ENCODE measurements at regions not wholly inside any gene's neighbourhood (a gene's known extent, or its start where the extent isn't known, plus 50 kb on each side); places are given as distances from the start of the nearest gene placed in this dataset.

DNA sequence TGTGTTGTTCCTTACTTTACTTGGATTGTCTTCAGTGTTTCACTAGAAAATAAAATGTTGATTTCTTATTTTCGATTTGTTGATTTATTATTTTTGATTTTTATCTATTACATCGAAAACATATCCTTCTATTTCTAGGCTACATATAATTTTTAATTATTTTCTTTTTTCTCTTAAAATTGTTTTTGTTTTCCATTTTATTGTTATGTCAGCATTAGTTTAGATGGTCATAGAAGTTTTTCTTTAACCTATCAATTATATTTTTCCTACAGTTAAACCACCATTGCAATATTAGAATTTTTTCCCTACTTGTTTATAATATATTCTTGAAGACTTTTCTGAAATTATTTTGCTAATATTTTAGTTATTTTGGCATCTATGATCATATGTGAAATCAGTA is 1685.1 kb downstream of the RPA4 start:
- no peak overlapping the region for H3K4me3 ChIP-seq (replicated peaks in 1 of 2; ENCODE audit: low read depth in 1 of 2, low read length in 2 of 2)
- no peak overlapping the region for H2AFZ ChIP-seq (ENCODE audit: low read depth, low read length, poor library complexity, severe bottlenecking)
- H3K4me1 ChIP-seq (ENCODE audit: control insufficient read depth in 1 of 2, insufficient read depth in 2 of 2, low read length in 2 of 2), result no peaks in the 10 kb centered on the region
- no peak overlapping the region for H3K4me2 ChIP-seq (ENCODE audit: low read length)
- intact Hi-C loops (cut with micrococcal nuclease), result no loop called here
- ATAC-seq (no peak), DNase-seq (ENCODE audit: low read depth, low spot score) (no peak)
- no peaks in the 10 kb centered on the region for H3K27me3 ChIP-seq (ENCODE audit: insufficient read depth, low read length)
- H3K9me2 ChIP-seq (ENCODE audit: insufficient read depth), result no peaks in the 10 kb centered on the region
- BruUV-seq (replicated peaks), result no TSS peak
- no peak overlapping the region for H3K27ac ChIP-seq (ENCODE audit: low read depth, low read length)
- H3K79me2 ChIP-seq (ENCODE audit: insufficient read depth, low read length), result no peaks in the 10 kb centered on the region
- CTCF ChIA-PET, result no interaction called here
- no peaks in the 10 kb centered on the region for H3K36me3 ChIP-seq (ENCODE audit: control insufficient read depth in 1 of 2, insufficient read depth in 2 of 2, low read length in 2 of 2)
- no peaks in the 10 kb centered on the region for H3K9me3 ChIP-seq (ENCODE audit: control insufficient read depth in 1 of 2, insufficient read depth in 1 of 2, low read depth in 1 of 2, low read length in 2 of 2)
- POLR2A ChIA-PET, result no interaction called here
- no peak for TF ChIP-seq SIN3A (IDR thresholded peaks at IDR 0.05; ENCODE audit: low read depth)
- no peak for TF ChIP-seq SP1 (IDR thresholded peaks at IDR 0.05; ENCODE audit: low read depth)
- TF ChIP-seq, protein P1, sequence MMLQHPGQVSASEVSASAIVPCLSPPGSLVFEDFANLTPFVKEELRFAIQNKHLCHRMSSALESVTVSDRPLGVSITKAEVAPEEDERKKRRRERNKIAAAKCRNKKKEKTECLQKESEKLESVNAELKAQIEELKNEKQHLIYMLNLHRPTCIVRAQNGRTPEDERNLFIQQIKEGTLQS (IDR thresholded peaks at IDR 0.05), result no peak
- no peak for TF ChIP-seq SRF (IDR thresholded peaks at IDR 0.05; ENCODE audit: low read depth)
- TF ChIP-seq POLR2A (IDR thresholded peaks at IDR 0.05; ENCODE audit: borderline replicate concordance, extremely low read depth, insufficient read depth, insufficient read length), result no peak
- TF ChIP-seq, protein P2, sequence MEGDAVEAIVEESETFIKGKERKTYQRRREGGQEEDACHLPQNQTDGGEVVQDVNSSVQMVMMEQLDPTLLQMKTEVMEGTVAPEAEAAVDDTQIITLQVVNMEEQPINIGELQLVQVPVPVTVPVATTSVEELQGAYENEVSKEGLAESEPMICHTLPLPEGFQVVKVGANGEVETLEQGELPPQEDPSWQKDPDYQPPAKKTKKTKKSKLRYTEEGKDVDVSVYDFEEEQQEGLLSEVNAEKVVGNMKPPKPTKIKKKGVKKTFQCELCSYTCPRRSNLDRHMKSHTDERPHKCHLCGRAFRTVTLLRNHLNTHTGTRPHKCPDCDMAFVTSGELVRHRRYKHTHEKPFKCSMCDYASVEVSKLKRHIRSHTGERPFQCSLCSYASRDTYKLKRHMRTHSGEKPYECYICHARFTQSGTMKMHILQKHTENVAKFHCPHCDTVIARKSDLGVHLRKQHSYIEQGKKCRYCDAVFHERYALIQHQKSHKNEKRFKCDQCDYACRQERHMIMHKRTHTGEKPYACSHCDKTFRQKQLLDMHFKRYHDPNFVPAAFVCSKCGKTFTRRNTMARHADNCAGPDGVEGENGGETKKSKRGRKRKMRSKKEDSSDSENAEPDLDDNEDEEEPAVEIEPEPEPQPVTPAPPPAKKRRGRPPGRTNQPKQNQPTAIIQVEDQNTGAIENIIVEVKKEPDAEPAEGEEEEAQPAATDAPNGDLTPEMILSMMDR (IDR thresholded peaks at IDR 0.05 in 2 of 3, conservative IDR thresholded peaks at IDR 0.05 in 1 of 3; ENCODE audit: borderline replicate concordance in 1 of 3, insufficient read depth in 1 of 3, low read depth in 2 of 3, low read length in 2 of 3), result no peak
- TF ChIP-seq EZH2phosphoT487 (IDR thresholded peaks at IDR 0.05; ENCODE audit: borderline replicate concordance), result no peak
- TF ChIP-seq EZH2 (IDR thresholded peaks at IDR 0.05), result no peak
- TF ChIP-seq TCF7L2 (IDR thresholded peaks at IDR 0.05; ENCODE audit: borderline replicate concordance, extremely low read depth, insufficient read depth, insufficient read length), result no peak
- no peak for TF ChIP-seq YY1 (IDR thresholded peaks at IDR 0.05; ENCODE audit: extremely low read depth, insufficient replicate concordance, low read depth, low read length)
- H3K9ac ChIP-seq (ENCODE audit: low read length), result no peak overlapping the region
- H4K20me1 ChIP-seq (ENCODE audit: insufficient read depth), result no peaks in the 10 kb centered on the region
- RAD21 ChIA-PET (ENCODE audit: low non-redundant PET in 1 of 2, low total read pairs in 2 of 2, uncharacterized antibody in 2 of 2, unreplicated experiment in 2 of 2), result no interaction called here

Data from HCT116 (cell line).